ENCODE measurements at regions not wholly inside any gene's neighbourhood (a gene's known extent, or its start where the extent isn't known, plus 50 kb on each side); places are given as distances from the start of the nearest gene placed in this dataset.

DNA sequence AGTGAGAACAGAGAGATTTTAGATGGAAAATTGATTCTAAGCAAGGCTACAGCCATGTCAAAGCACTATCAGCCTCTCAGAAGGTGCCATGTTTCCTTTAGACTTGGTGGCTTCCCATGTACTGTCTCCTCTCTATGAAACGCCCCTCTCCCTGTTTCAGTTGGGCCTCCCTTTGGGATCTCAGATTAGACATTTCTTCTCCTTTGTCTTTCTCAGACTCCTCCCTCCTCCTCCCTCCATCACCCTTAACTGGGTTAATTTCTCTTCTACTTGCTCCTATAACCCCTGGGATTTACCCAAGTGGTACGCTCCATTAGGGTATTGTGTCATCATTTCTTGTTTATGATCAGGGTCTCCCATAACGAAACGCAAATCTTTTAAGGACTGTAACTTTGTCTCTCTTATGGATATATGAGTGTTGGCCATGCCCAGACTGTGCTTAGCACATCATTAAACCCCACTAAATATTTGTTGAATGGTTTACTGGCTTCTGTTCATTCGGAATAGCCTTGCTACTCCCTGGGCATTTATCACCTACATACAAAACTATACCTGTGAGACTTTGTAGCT is 106.8 kb downstream of the FAM9B start:
- 90% methylated on average over 2 of the region's 5 CpGs for WGBS
- H3K9ac ChIP-seq (ENCODE audit: low read length): no peak overlapping the region
- H3K4me3 ChIP-seq (ENCODE audit: insufficient read depth in 1 of 2, low read depth in 1 of 2, low read length in 2 of 2): no peak overlapping the region

DNA sequence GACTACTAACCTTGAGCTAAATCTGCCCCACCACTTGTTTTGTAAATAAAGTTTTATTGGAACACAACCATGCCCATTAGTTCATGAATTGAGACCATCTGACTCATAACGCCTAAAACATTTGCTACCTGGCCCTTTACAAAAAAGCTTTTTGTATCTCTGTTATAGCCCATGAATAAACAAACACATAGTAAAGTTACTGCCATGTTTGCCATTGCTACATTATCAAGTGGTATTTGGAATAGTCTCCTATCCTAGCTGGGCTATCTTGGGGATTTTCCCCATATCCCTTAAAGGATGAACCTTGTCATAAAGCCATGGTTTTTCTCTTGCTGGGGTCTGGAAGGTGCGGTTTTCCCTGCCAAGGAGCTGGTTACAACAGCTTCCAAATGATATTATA is 112.3 kb downstream of the FAM9B start:
- Histone ChIP-seq H3K4me3 (ENCODE audit: insufficient read depth in 1 of 2, low read depth in 1 of 2, low read length in 2 of 2) (no peak overlapping the region), H3K36me3 (ENCODE audit: control insufficient read depth in 1 of 2, insufficient read depth in 2 of 2, low read depth in 1 of 2, low read length in 2 of 2) (no peaks in the 10 kb centered on the region), H3K23ac (ENCODE audit: low read length in 2 of 2) (no peak overlapping the region)

More for the DNA sequence above, 106.8 kb downstream of the FAM9B start:
- no peak overlapping the region for H2AFZ ChIP-seq (ENCODE audit: low read depth, low read length)
- H3K36me3 ChIP-seq (ENCODE audit: control insufficient read depth in 1 of 2, insufficient read depth in 2 of 2, low read depth in 1 of 2, low read length in 2 of 2): no peaks in the 10 kb centered on the region
- H2BK120ac ChIP-seq (ENCODE audit: low read depth, low read length): no peak overlapping the region
- H3K23ac ChIP-seq (ENCODE audit: low read length in 2 of 2): no peak overlapping the region
- H2BK15ac ChIP-seq (ENCODE audit: low read depth, poor library complexity, severe bottlenecking): no peak overlapping the region
- H3K14ac ChIP-seq (ENCODE audit: low read length in 2 of 2): no peak overlapping the region
- DNase-seq: no peak
- H2AK5ac ChIP-seq (ENCODE audit: low read length, severe bottlenecking): no peak overlapping the region
- no peak overlapping the region for H2BK12ac ChIP-seq (ENCODE audit: low read length in 2 of 2)
- no peaks in the 10 kb centered on the region for H3K9me3 ChIP-seq (ENCODE audit: control insufficient read depth, low read length)
- no peaks in the 10 kb centered on the region for H3K4me1 ChIP-seq (ENCODE audit: control insufficient read depth, insufficient read depth, low read depth, low read length)
- no peak overlapping the region for H3K18ac ChIP-seq (ENCODE audit: low read depth in 1 of 2, low read length in 2 of 2)
- no peak overlapping the region for H4K91ac ChIP-seq (ENCODE audit: low read length)
- H2BK5ac ChIP-seq (ENCODE audit: low read depth, low read length, poor library complexity, severe bottlenecking): no peak overlapping the region
- H3K4me2 ChIP-seq (ENCODE audit: low read length, poor library complexity, severe bottlenecking): no peak overlapping the region
- H4K8ac ChIP-seq (ENCODE audit: low read length): no peak overlapping the region
- peaks cover 0 to 11% of the 10 kb centered on the region in 2 experiments for H3K27me3 ChIP-seq (ENCODE audit: control insufficient read depth in 1 of 2, insufficient read depth in 1 of 2, low read length in 2 of 2)
- H3K79me1 ChIP-seq (replicated peaks; ENCODE audit: low read length, poor library complexity, severe bottlenecking): no peaks in the 10 kb centered on the region
- no peak overlapping the region for H3K4ac ChIP-seq (ENCODE audit: low read depth in 1 of 2, low read length in 2 of 2)
- no peak overlapping the region for H3K27ac ChIP-seq (ENCODE audit: low read length, poor library complexity, severe bottlenecking)

DNA sequence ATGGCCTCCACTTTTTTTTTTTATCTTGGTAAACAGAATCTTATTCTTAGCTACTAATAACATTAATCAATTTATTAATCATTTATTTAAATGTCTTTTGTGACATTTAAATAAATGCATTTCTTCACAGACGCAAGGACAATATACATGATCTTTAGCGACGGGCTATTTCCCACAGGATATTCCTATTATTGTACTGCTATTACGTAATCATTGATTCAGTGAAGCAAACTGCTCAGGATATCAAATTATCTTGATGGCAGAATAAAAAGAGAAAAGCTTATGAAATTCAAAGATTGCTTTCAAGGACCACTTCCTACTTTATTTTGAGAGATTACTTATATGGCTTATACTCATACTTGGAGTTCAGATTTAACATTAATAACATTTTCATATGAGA is 114.1 kb downstream of the FAM9B start:
- Histone ChIP-seq H2BK15ac (ENCODE audit: low read depth, poor library complexity, severe bottlenecking) (no peak overlapping the region), H2BK120ac (ENCODE audit: low read depth, low read length) (no peak overlapping the region), H3K4me2 (ENCODE audit: low read length, poor library complexity, severe bottlenecking) (no peak overlapping the region), H3K79me1 (replicated peaks; ENCODE audit: low read length, poor library complexity, severe bottlenecking) (no peaks in the 10 kb centered on the region), H3K27me3 (ENCODE audit: control insufficient read depth in 1 of 2, insufficient read depth in 1 of 2, low read length in 2 of 2) (no peaks in the 10 kb centered on the region), H3K9ac (ENCODE audit: low read length) (no peak overlapping the region), H3K4me1 (ENCODE audit: control insufficient read depth, insufficient read depth, low read depth, low read length) (no peaks in the 10 kb centered on the region), H3K36me3 (ENCODE audit: control insufficient read depth in 1 of 2, insufficient read depth in 2 of 2, low read depth in 1 of 2, low read length in 2 of 2) (no peaks in the 10 kb centered on the region), H3K18ac (ENCODE audit: low read depth in 1 of 2, low read length in 2 of 2) (no peak overlapping the region), H3K9me3 (ENCODE audit: control insufficient read depth, low read length) (no peaks in the 10 kb centered on the region), H4K91ac (ENCODE audit: low read length) (no peak overlapping the region), H2BK5ac (ENCODE audit: low read depth, low read length, poor library complexity, severe bottlenecking) (no peak overlapping the region), H3K23ac (ENCODE audit: low read length in 2 of 2) (no peak overlapping the region), H3K14ac (ENCODE audit: low read length in 2 of 2) (no peak overlapping the region), H3K4ac (ENCODE audit: low read depth in 1 of 2, low read length in 2 of 2) (no peak overlapping the region), H3K27ac (ENCODE audit: low read length, poor library complexity, severe bottlenecking) (no peak overlapping the region), H2BK12ac (ENCODE audit: low read length in 2 of 2) (no peak overlapping the region), H4K8ac (ENCODE audit: low read length) (no peak overlapping the region), H2AFZ (ENCODE audit: low read depth, low read length) (no peak overlapping the region), H2AK5ac (ENCODE audit: low read length, severe bottlenecking) (no peak overlapping the region), H3K4me3 (ENCODE audit: insufficient read depth in 1 of 2, low read depth in 1 of 2, low read length in 2 of 2) (no peak overlapping the region)
- WGBS: 100% methylated on average over 3 of the region's 4 CpGs
- DNase-seq: no peak

More for the DNA sequence above, 112.3 kb downstream of the FAM9B start:
- Histone ChIP-seq H3K27ac (ENCODE audit: low read length, poor library complexity, severe bottlenecking) (no peak overlapping the region), H3K4me1 (ENCODE audit: control insufficient read depth, insufficient read depth, low read depth, low read length) (no peaks in the 10 kb centered on the region), H3K79me1 (replicated peaks; ENCODE audit: low read length, poor library complexity, severe bottlenecking) (no peaks in the 10 kb centered on the region), H2AK5ac (ENCODE audit: low read length, severe bottlenecking) (no peak overlapping the region), H3K27me3 (ENCODE audit: control insufficient read depth in 1 of 2, insufficient read depth in 1 of 2, low read length in 2 of 2) (no peaks in the 10 kb centered on the region), H3K14ac (ENCODE audit: low read length in 2 of 2) (no peak overlapping the region), H3K4ac (ENCODE audit: low read depth in 1 of 2, low read length in 2 of 2) (no peak overlapping the region), H2BK15ac (ENCODE audit: low read depth, poor library complexity, severe bottlenecking) (no peak overlapping the region), H4K8ac (ENCODE audit: low read length) (no peak overlapping the region), H2AFZ (ENCODE audit: low read depth, low read length) (no peak overlapping the region), H3K18ac (ENCODE audit: low read depth in 1 of 2, low read length in 2 of 2) (no peak overlapping the region), H4K91ac (ENCODE audit: low read length) (no peak overlapping the region), H2BK12ac (ENCODE audit: low read length in 2 of 2) (no peak overlapping the region), H3K4me2 (ENCODE audit: low read length, poor library complexity, severe bottlenecking) (no peak overlapping the region), H2BK120ac (ENCODE audit: low read depth, low read length) (no peak overlapping the region), H3K9me3 (ENCODE audit: control insufficient read depth, low read length) (no peaks in the 10 kb centered on the region), H2BK5ac (ENCODE audit: low read depth, low read length, poor library complexity, severe bottlenecking) (no peak overlapping the region), H3K9ac (ENCODE audit: low read length) (no peak overlapping the region)
- DNase-seq: no peak
- WGBS: no CpG with 5 or more reads among the region's 2 CpGs

DNA sequence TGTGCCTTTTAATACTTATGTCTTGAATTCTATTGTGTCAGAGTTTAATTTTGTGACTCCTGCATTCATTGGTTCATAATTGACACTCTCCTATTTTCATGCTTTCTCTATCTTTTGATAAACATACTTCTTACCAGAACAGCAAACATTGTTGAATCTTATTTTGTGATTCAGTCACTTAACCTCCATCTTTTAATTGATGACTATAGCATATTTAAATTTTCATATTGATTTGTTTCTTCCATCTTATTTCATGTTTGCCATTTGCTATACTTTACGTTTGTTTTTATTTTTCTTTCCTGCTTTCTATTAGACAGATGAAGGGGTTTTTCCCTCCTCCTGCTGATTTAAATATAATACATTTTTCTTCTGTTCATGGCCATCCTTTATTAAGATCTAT is 115.5 kb upstream of the FAM9A start:
- Histone ChIP-seq H3K18ac (ENCODE audit: low read depth in 1 of 2, low read length in 2 of 2) (no peak overlapping the region), H3K14ac (ENCODE audit: low read length in 2 of 2) (no peak overlapping the region), H2BK5ac (ENCODE audit: low read depth, low read length, poor library complexity, severe bottlenecking) (no peak overlapping the region), H3K23ac (ENCODE audit: low read length in 2 of 2) (no peak overlapping the region), H3K4me3 (ENCODE audit: insufficient read depth in 1 of 2, low read depth in 1 of 2, low read length in 2 of 2) (no peak overlapping the region), H3K79me1 (replicated peaks; ENCODE audit: low read length, poor library complexity, severe bottlenecking) (no peaks in the 10 kb centered on the region), H2AFZ (ENCODE audit: low read depth, low read length) (no peak overlapping the region), H4K91ac (ENCODE audit: low read length) (no peak overlapping the region), H2BK12ac (ENCODE audit: low read length in 2 of 2) (no peak overlapping the region), H3K4me1 (ENCODE audit: control insufficient read depth, insufficient read depth, low read depth, low read length) (no peaks in the 10 kb centered on the region), H3K27ac (ENCODE audit: low read length, poor library complexity, severe bottlenecking) (no peak overlapping the region), H2BK120ac (ENCODE audit: low read depth, low read length) (no peak overlapping the region), H3K4me2 (ENCODE audit: low read length, poor library complexity, severe bottlenecking) (no peak overlapping the region), H4K8ac (ENCODE audit: low read length) (no peak overlapping the region), H3K9me3 (ENCODE audit: control insufficient read depth, low read length) (no peaks in the 10 kb centered on the region), H3K9ac (ENCODE audit: low read length) (no peak overlapping the region), H3K4ac (ENCODE audit: low read depth in 1 of 2, low read length in 2 of 2) (no peak overlapping the region), H3K36me3 (ENCODE audit: control insufficient read depth in 1 of 2, insufficient read depth in 2 of 2, low read depth in 1 of 2, low read length in 2 of 2) (no peaks in the 10 kb centered on the region), H2BK15ac (ENCODE audit: low read depth, poor library complexity, severe bottlenecking) (no peak overlapping the region), H2AK5ac (ENCODE audit: low read length, severe bottlenecking) (no peak overlapping the region), H3K27me3 (ENCODE audit: control insufficient read depth in 1 of 2, insufficient read depth in 1 of 2, low read length in 2 of 2) (no peaks in the 10 kb centered on the region)
- no CpG with 5 or more reads among the region's 1 CpG for WGBS
- DNase-seq: no peak
